B cell (primary cell): ENCODE measurements at regions not wholly inside any gene's neighbourhood (a gene's known extent, or its start where the extent isn't known, plus 50 kb on each side); places are given as distances from the start of the nearest gene placed in this dataset.

Experiments used
- ATAC-seq: fragments of 200-7000 bp; cut with Tn5 transposase; one replicate; pipeline ENCODE4 v1.10.0; 2021; ENCODE audit warnings: low read depth, mild to moderate bottlenecking, moderate number of reproducible peaks, moderate library complexity
- CTCF ChIA-PET: fragments of 350-600 bp; sonication (Branson Sonifier 250); formaldehyde crosslinking; loops from one replicate; lab custom pipeline; 2021; ENCODE audit warnings: antibody characterized with exemption, inconsistent platforms; lab: Charles Lee
- POLR2A ChIA-PET: fragments of 350-600 bp; sonication (Branson Sonifier 250); formaldehyde crosslinking; loops from one replicate; lab custom pipeline; 2021; ENCODE audit warnings: antibody characterized with exemption; lab: Charles Lee
- DNase-seq: peaks from one replicate; pipeline ENCODE4 v3.0.0; 2013
- H2AFZ ChIP-seq: 2 replicates; pipeline ENCODE4 v1.6.1; 2012; ENCODE audit warnings: mild to moderate bottlenecking, low read depth, low read length; ENCODE audit not compliant: insufficient read depth, poor library complexity, severe bottlenecking
- H3K27ac ChIP-seq, 2 donors: 1 replicate in 1 of 2; 2 replicates in 1 of 2; pipeline ENCODE4 v1.5.1; 2012 to 2013; ENCODE audit warnings: low read length in 2 of 2, mild to moderate bottlenecking in 2 of 2, moderate library complexity in 1 of 2
- H3K27me3 ChIP-seq, 4 experiments: fragments of 200-600 bp in 1 of 4; sonication (generic) in 1 of 4; replicated peaks in 1 of 4; 1 replicate in 2 of 4; 2 replicates in 2 of 4; pipeline versions ENCODE4 v1.6.1 to v1.7.0; 2013 to 2016; ENCODE audit warnings: low read length in 3 of 4, mild to moderate bottlenecking in 2 of 4, mixed read lengths in 1 of 4, moderate library complexity in 1 of 4; ENCODE audit not compliant: insufficient read depth in 4 of 4, control insufficient read depth in 3 of 4; ENCODE audit errors: control extremely low read depth in 1 of 4
- H3K36me3 ChIP-seq, 2 experiments: replicated peaks in 1 of 2; 1 replicate in 1 of 2; 2 replicates in 1 of 2; pipeline versions ENCODE4 v1.6.1 to v1.7.1; 2013; ENCODE audit warnings: low read length in 1 of 2; ENCODE audit not compliant: insufficient read depth in 2 of 2, control insufficient read depth in 1 of 2; ENCODE audit errors: control extremely low read depth in 1 of 2, extremely low read depth in 1 of 2
- H3K4me1 ChIP-seq, 2 donors: fragments of 200-600 bp in 1 of 2; sonication (generic) in 1 of 2; 1 replicate in 1 of 2; 2 replicates in 1 of 2; pipeline versions ENCODE4 v1.5.1 to v1.6.1; 2013 to 2017; ENCODE audit warnings: low read length in 2 of 2; ENCODE audit not compliant: control insufficient read depth in 2 of 2, insufficient read depth in 2 of 2
- H3K4me2 ChIP-seq: replicated peaks from 2 replicates; pipeline ENCODE3; 2012; ENCODE audit warnings: mild to moderate bottlenecking, low read depth, low read length; ENCODE audit not compliant: poor library complexity, severe bottlenecking
- H3K4me3 ChIP-seq, 5 experiments: fragments of 200-600 bp in 1 of 5; sonication (generic) in 1 of 5; 1 replicate in 3 of 5; 2 replicates in 2 of 5; pipeline versions ENCODE4 v1.5.1 to v1.7.0; 2011 to 2016; ENCODE audit warnings: low read length in 4 of 5, mild to moderate bottlenecking in 4 of 5, low read depth in 2 of 5, control low read depth in 1 of 5, moderate library complexity in 1 of 5; ENCODE audit not compliant: insufficient read depth in 1 of 5; ENCODE audit errors: control extremely low read depth in 1 of 5, extremely low read depth in 1 of 5
- H3K79me2 ChIP-seq: fragments of 200-600 bp; sonication (generic); one replicate; pipeline ENCODE4 v1.6.0; 2016; ENCODE audit warnings: low read length; ENCODE audit not compliant: control insufficient read depth, insufficient read depth
- H3K9ac ChIP-seq: fragments of 200-600 bp; sonication (generic); 2 replicates; pipeline ENCODE4 v1.6.1; 2017; ENCODE audit warnings: mild to moderate bottlenecking, low read length, moderate library complexity
- H3K9me3 ChIP-seq, 3 donors: one replicate each; pipeline versions ENCODE4 v1.6.1 to v1.7.1; 2013; ENCODE audit warnings: low read length in 2 of 3; ENCODE audit not compliant: control insufficient read depth in 2 of 3, insufficient read depth in 1 of 3; ENCODE audit errors: control extremely low read depth in 1 of 3
- H4K20me1 ChIP-seq: 2 replicates; pipeline ENCODE4 v1.6.0; 2012; ENCODE audit warnings: mild to moderate bottlenecking, low read length; ENCODE audit not compliant: insufficient read depth, control insufficient read depth, poor library complexity, severe bottlenecking
- H3K27ac Mint-ChIP-seq: one replicate; pipeline ENCODE4 v1.8.0; 2021; ENCODE audit warnings: mixed read lengths
- H3K27me3 Mint-ChIP-seq: one replicate; pipeline ENCODE4 v1.8.0; 2021; ENCODE audit warnings: mixed read lengths
- H3K4me1 Mint-ChIP-seq: one replicate; pipeline ENCODE4 v1.8.0; 2021; ENCODE audit warnings: mixed read lengths
- H3K4me3 Mint-ChIP-seq: one replicate; pipeline ENCODE4 v1.8.0; 2021; ENCODE audit warnings: mixed read lengths
- H3K9me3 Mint-ChIP-seq: one replicate; pipeline ENCODE4 v1.8.0; 2022; ENCODE audit warnings: mixed read lengths; ENCODE audit not compliant: insufficient read depth
- CTCF ChIP-seq: fragments of 200-600 bp; IDR thresholded peaks from one replicate; pipeline ENCODE4 v1.8.0; 2022; ENCODE audit warnings: antibody characterized with exemption, mild to moderate bottlenecking
- EZH2 ChIP-seq: IDR thresholded peaks from 2 replicates; pipeline ENCODE4 v1.6.1; 2012; ENCODE audit warnings: borderline replicate concordance, low read depth, mild to moderate bottlenecking, moderate library complexity, low read length; ENCODE audit not compliant: insufficient read depth, poor library complexity, severe bottlenecking
- WGBS: methylation state at CpG from one replicate; pipeline ENCODE4 v1.1.5; 2013; ENCODE audit warnings: missing lambda C conversion rate; ENCODE audit not compliant: insufficient coverage; 5-methylcytosine and 5-hydroxymethylcytosine counted together
- intact Hi-C: fragments of 100-400 bp; cut with micrococcal nuclease; formaldehyde crosslinking; loops from one replicate; pipeline ENCODE4 v1.10.0; 2022

- H3K27ac Mint-ChIP-seq: no peak overlapping the region
- POLR2A ChIA-PET: no interaction called here
- intact Hi-C loops: loop anchor here (5.0 kb wide), 1 partner anchor 942 kb away; no protein-coding TSS in a partner anchor
Measured at GRCh38 chr15:38814891-38815290, 250.3 kb upstream of the RASGRP1 start.

More at GRCh38 chr15:38814891-38815290, 250.3 kb upstream of the RASGRP1 start:
- no peaks in the 10 kb centered on the region for H3K36me3 ChIP-seq
- no peaks in the 10 kb centered on the region for H3K9me3 ChIP-seq
- no peak for ATAC-seq
- H3K4me1 ChIP-seq: peaks cover 0 to 4% of the 10 kb centered on the region in 2 donors
- Mint-ChIP-seq H3K9me3 (no peaks in the 10 kb centered on the region), H3K4me3 (no peak overlapping the region), H3K27me3 (peaks cover 33% of the 10 kb centered on the region), H3K4me1 (no peaks in the 10 kb centered on the region)
- H4K20me1 ChIP-seq: no peaks in the 10 kb centered on the region
- peaks cover 0 to 4% (median 1%) of the 10 kb centered on the region in 4 experiments for H3K27me3 ChIP-seq
- H2AFZ ChIP-seq: no peak overlapping the region
- H3K9ac ChIP-seq: no peak overlapping the region
- no peak overlapping the region for H3K4me3 ChIP-seq
- DNase-seq: no peak
- no peak overlapping the region for H3K4me2 ChIP-seq
- CTCF ChIA-PET: no interaction called here
- no peak overlapping the region for H3K27ac ChIP-seq
- no peaks in the 10 kb centered on the region for H3K79me2 ChIP-seq
- TF ChIP-seq CTCF (no peak), EZH2 (no peak)
- WGBS: no CpG with 5 or more reads among the region's 1 CpG
